Fibroblast of lung (primary cell): ENCODE measurements at regions not wholly inside any gene's neighbourhood (a gene's known extent, or its start where the extent isn't known, plus 50 kb on each side); places are given as distances from the start of the nearest gene placed in this dataset.

Experiments used
- DNase-seq, 2 donors: peaks; one replicate each; pipeline versions ENCODE4 v3.0.0 to v3.0.0-alpha.2; 2010; ENCODE audit warnings: low read depth in 2 of 2
- H2AFZ ChIP-seq: 2 replicates; pipeline ENCODE4 v1.5.1; 2012; ENCODE audit warnings: low read length, control low read depth, inconsistent platforms
- H3K27ac ChIP-seq: 2 replicates; pipeline ENCODE4 v1.5.1; 2011; ENCODE audit warnings: low read length, control low read depth; ENCODE audit not compliant: insufficient read depth
- H3K27me3 ChIP-seq: 2 replicates; pipeline ENCODE4 v1.5.1; 2011; ENCODE audit warnings: mild to moderate bottlenecking, low read length; ENCODE audit not compliant: control insufficient read depth, insufficient read depth
- H3K36me3 ChIP-seq: 2 replicates; pipeline ENCODE4 v1.5.1; 2011; ENCODE audit warnings: low read length; ENCODE audit not compliant: control insufficient read depth, insufficient read depth
- H3K4me1 ChIP-seq: 2 replicates; pipeline ENCODE4 v1.5.1; 2011; ENCODE audit warnings: low read length; ENCODE audit not compliant: control insufficient read depth, insufficient read depth; ENCODE audit errors: extremely low read depth
- H3K4me2 ChIP-seq: 2 replicates; pipeline ENCODE4 v1.5.1; 2011; ENCODE audit warnings: low read length, control low read depth; ENCODE audit not compliant: insufficient read depth; ENCODE audit errors: extremely low read depth
- H3K4me3 ChIP-seq, 4 experiments: fragments of 200-600 bp in 1 of 4; sonication (generic) in 1 of 4; replicated peaks in 1 of 4; 2 replicates each; pipeline ENCODE4 v1.5.1; 2011 to 2016; ENCODE audit warnings: low read length in 4 of 4, low read depth in 3 of 4, mild to moderate bottlenecking in 3 of 4, control low read depth in 2 of 4, inconsistent platforms in 1 of 4, mixed read lengths in 1 of 4; ENCODE audit not compliant: insufficient read depth in 1 of 4; ENCODE audit errors: control extremely low read depth in 1 of 4
- H3K79me2 ChIP-seq: 2 replicates; pipeline ENCODE4 v1.5.1; 2012; ENCODE audit warnings: mild to moderate bottlenecking, low read length, inconsistent platforms; ENCODE audit not compliant: control insufficient read depth, insufficient read depth
- H3K9ac ChIP-seq: 2 replicates; pipeline ENCODE4 v1.5.1; 2011; ENCODE audit warnings: mild to moderate bottlenecking, low read length, control low read depth; ENCODE audit not compliant: insufficient read depth
- H3K9me3 ChIP-seq: 2 replicates; pipeline ENCODE4 v1.5.1; 2012; ENCODE audit warnings: low read depth, low read length; ENCODE audit not compliant: control insufficient read depth, insufficient read depth
- H4K20me1 ChIP-seq: 2 replicates; pipeline ENCODE4 v1.5.1; 2011; ENCODE audit warnings: low read length; ENCODE audit not compliant: control insufficient read depth, insufficient read depth; ENCODE audit errors: extremely low read depth
- EZH2 ChIP-seq: IDR thresholded peaks from 2 replicates; pipeline ENCODE4 v1.5.1; 2012; ENCODE audit warnings: low read length, control low read depth, mild to moderate bottlenecking; ENCODE audit errors: missing control alignments
- TF ChIP-seq, protein P1 (sequence below), 2 donors: IDR thresholded peaks in 1 of 2; conservative IDR thresholded peaks in 1 of 2; 1 replicate in 1 of 2; 2 replicates in 1 of 2; pipeline ENCODE4 v1.5.1; 2011 to 2012; ENCODE audit warnings: low read length in 2 of 2, control low read depth in 1 of 2, inconsistent platforms in 1 of 2, low read depth in 1 of 2, mild to moderate bottlenecking in 1 of 2

DNA sequence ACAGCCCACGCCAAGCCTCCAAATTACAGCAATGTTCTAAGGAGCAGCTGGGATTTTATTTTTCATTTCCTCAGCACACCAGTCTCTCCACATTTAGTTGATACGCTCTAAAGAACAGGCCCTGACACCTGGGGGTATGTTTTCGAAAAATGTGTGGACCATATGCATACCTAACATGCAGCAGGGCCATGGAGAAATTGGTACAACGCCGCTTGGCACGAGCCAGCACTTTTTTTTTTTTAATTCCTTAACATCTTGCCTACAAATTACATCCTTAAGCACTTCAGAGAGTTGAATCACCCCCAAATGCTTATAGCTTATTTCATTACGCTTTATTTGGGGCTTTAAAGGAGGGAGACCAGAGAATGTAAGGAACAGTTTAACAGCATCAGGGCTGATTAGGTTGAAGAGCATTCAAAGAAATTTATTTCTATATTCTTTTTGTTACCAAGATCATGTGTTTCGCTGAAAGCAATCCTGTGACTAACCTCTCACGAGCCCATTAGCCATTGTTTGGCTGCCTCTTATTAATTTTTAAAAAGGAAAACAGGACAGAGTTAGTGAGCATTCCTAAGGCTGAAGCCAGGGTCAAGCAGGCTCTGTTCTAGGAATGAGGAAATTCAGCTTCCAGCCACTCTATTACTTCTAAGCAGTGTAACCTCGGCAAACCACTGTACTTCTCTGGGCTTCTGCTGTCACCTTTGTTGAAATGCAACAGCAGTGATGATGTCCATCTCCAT is 173.8 kb downstream of the ACTL7B start:
- H3K9me3 ChIP-seq, result no peaks in the 10 kb centered on the region
- H3K36me3 ChIP-seq, result no peaks in the 10 kb centered on the region
- H3K27ac ChIP-seq, result no peak overlapping the region
- no peak for TF ChIP-seq EZH2
- TF ChIP-seq, protein P1, sequence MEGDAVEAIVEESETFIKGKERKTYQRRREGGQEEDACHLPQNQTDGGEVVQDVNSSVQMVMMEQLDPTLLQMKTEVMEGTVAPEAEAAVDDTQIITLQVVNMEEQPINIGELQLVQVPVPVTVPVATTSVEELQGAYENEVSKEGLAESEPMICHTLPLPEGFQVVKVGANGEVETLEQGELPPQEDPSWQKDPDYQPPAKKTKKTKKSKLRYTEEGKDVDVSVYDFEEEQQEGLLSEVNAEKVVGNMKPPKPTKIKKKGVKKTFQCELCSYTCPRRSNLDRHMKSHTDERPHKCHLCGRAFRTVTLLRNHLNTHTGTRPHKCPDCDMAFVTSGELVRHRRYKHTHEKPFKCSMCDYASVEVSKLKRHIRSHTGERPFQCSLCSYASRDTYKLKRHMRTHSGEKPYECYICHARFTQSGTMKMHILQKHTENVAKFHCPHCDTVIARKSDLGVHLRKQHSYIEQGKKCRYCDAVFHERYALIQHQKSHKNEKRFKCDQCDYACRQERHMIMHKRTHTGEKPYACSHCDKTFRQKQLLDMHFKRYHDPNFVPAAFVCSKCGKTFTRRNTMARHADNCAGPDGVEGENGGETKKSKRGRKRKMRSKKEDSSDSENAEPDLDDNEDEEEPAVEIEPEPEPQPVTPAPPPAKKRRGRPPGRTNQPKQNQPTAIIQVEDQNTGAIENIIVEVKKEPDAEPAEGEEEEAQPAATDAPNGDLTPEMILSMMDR (conservative IDR thresholded peaks at IDR 0.05 in 1 of 2, IDR thresholded peaks at IDR 0.05 in 1 of 2; ENCODE audit: low read depth in 1 of 2, low read length in 2 of 2), result no peak
- no peaks in the 10 kb centered on the region for H4K20me1 ChIP-seq
- no peak overlapping the region for H3K9ac ChIP-seq
- H3K4me1 ChIP-seq, result no peaks in the 10 kb centered on the region
- no peak overlapping the region for H3K4me3 ChIP-seq
- no peak overlapping the region for H3K4me2 ChIP-seq
- no peaks in the 10 kb centered on the region for H3K79me2 ChIP-seq
- DNase-seq, result no peak
- H3K27me3 ChIP-seq, result no peaks in the 10 kb centered on the region
- H2AFZ ChIP-seq, result no peak overlapping the region

DNA sequence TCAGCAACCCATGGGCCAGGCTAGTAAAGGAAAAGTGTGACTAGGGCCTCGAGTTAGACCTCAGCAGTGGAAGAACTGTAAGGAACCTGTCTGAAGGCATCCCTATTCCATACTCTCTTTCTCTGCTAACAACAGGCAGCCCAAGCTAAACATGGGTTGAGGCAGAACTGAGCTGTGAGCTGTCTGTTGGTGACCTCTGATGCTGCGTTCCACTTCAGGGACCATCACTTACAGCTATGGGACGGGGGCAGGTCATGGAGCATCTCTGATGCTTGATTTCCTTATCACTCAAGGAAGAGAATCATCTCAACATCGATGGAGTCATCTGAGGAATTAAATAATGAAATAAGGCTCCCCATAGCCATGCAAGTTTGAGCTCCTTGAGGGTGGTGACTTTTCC is 174.8 kb downstream of the ACTL7B start:
- Histone ChIP-seq H3K27me3 (no peaks in the 10 kb centered on the region), H3K4me3 (no peak overlapping the region), H3K79me2 (no peaks in the 10 kb centered on the region), H2AFZ (no peak overlapping the region), H4K20me1 (no peaks in the 10 kb centered on the region), H3K4me1 (no peaks in the 10 kb centered on the region), H3K27ac (no peak overlapping the region), H3K9me3 (no peaks in the 10 kb centered on the region), H3K9ac (no peak overlapping the region), H3K4me2 (no peak overlapping the region), H3K36me3 (no peaks in the 10 kb centered on the region)
- TF ChIP-seq, protein P1 (conservative IDR thresholded peaks at IDR 0.05 in 1 of 2, IDR thresholded peaks at IDR 0.05 in 1 of 2; ENCODE audit: low read depth in 1 of 2, low read length in 2 of 2), result no peak
- TF ChIP-seq EZH2, result no peak
- no peak for DNase-seq

DNA sequence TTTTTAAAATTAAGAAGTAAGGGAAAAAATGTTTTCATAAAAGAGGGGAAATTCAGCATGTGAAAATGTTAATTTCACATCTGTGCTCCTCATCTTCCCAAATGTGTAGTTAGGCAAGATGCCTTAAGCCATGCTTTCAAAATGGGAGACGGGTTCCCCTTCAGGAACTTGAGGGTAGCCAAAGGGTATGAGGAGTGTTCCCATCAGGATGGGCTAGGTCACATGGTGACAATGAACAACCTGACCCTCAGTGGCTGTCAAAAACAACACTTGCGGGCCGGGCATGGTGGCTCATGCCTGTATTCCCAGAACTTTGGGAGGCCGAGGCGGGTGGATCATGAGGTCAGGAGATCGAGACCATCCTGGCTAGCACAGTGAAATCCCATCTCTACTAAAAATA is 178.0 kb downstream of the ACTL7B start:
- H3K4me2 ChIP-seq, result no peak overlapping the region
- no peaks in the 10 kb centered on the region for H3K79me2 ChIP-seq
- no peak overlapping the region for H2AFZ ChIP-seq
- DNase-seq, result no peak
- H3K9me3 ChIP-seq, result no peaks in the 10 kb centered on the region
- no peak overlapping the region for H3K27ac ChIP-seq
- no peaks in the 10 kb centered on the region for H4K20me1 ChIP-seq
- H3K27me3 ChIP-seq, result no peaks in the 10 kb centered on the region
- no peaks in the 10 kb centered on the region for H3K36me3 ChIP-seq
- H3K4me3 ChIP-seq, result no peak overlapping the region
- H3K4me1 ChIP-seq, result no peaks in the 10 kb centered on the region
- TF ChIP-seq, protein P1 (conservative IDR thresholded peaks at IDR 0.05 in 1 of 2, IDR thresholded peaks at IDR 0.05 in 1 of 2; ENCODE audit: low read depth in 1 of 2, low read length in 2 of 2), result no peak
- TF ChIP-seq EZH2, result no peak
- H3K9ac ChIP-seq, result no peak overlapping the region
